ENCODE measurements at regions not wholly inside any gene's neighbourhood (a gene's known extent, or its start where the extent isn't known, plus 50 kb on each side); places are given as distances from the start of the nearest gene placed in this dataset.
"Not testable (repeated sequence)": the region's sequence is repeated elsewhere in the genome, so short reads cannot be mapped to it uniquely, and the experiment has no call there.

DNA sequence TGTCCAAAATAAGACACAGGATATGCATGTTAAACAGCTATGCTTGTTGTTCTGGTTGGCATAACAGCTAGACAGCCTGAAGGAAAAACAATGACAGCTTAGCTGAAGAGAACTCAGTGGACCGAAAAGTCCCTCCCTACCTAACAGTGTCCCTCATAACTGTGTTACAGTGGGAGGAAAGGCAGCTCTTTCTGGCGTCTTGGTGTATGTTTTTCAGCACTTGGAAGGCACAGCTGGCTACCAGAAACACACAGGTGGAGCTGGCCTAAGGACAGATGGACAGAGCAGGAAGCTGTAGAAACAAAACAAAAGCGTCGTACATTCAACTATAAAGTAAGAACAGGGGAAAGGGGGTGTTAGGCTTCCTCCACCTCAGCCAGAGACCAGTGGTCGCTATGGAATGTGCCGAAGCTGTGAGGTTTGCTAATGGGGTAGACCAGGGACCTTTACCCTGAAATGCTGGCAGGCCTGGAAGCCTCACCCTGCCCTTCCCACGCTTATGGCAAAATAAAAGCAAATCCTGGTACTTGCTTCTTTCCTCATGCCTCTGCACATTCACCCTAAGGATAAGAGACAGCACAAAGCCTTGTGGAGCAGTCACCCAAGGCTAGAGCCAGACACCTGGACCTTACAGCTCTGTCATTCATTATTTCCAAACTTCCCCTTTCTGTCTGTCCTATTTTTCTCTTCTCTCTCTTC, 103.5 kb upstream of the TRIB2 start:
- DNase-seq, result no peak

GRCh38 chr2:12615509-12615908, 101.2 kb upstream of the TRIB2 start:
- no peak for DNase-seq

DNA sequence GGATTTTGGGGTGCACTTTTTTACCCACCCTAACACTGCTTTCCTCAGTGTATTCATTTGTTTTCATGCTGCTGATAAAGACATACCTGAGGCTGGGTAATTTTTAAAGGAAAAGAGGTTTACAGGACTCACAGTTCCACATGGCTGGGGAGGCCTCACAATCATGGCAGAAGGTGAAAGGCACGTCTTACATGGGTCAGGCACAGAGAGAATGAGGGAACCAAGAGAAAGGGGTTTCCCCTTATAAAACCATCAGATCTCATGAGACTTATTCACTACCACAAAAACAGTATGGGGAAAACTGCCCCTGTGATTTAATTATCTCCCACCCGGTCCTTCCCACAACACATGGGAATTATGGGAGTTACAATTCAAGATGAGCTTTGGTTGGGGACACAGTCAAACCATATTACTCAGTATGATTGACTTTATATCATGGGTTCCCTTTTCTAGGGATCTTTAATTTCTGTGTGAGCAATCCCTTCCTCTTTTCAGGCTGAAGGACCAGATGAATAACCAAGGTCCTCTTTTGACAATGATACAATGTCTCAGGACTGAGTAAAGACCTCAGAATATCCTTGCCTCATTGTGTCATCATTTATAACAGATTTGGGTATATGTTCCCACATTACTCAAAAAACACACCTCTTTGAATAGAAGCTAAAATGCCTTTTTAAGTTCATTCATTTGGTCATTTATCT, 100.1 kb upstream of the TRIB2 start:
- no peak for DNase-seq

DNA sequence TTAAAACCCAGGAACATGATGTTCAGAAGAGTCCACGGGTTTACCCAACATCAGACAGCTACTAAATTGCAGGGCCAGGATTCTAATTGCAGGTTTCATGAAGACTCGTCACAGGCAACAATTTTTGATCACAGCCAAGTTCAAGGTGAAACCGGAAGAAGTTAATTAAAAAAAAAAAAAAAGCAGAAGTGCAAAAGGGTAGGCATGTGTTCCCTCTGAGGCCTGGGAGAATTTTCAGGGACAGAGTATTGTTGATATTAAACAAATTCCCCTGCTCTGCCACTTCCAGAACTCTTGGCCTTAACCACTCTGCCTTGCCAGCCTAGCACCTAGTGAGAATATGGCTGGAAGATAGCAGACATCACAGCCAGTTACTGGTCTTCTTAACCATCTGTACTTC, 99.4 kb upstream of the TRIB2 start:
- DNase-seq, result no peak

- DNase-seq, result no peak
Observed at GRCh38 chr2:12617853-12618252, 98.9 kb upstream of the TRIB2 start.

DNA sequence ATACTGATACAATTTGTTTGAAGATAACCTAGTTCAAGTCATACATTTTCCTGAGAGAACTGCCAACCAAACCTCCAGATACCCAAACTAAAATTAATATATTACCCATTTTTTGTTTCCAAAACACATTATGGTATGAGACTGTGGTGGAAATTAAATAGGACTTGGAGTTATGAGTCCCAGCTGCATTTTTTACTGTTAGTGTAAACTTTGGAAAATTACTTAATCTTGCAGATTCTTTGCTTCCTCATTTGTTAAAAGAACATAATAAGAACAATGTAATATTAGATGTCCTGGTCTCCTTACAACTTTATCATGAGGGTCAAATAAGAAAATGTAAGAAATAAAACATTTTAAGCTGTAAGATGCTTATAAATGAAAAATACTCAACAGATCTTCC, 98.2 kb upstream of the TRIB2 start:
- DNase-seq, result no peak

- DNase-seq, result no peak
Observed at GRCh38 chr2:12619975-12620374, 96.8 kb upstream of the TRIB2 start.

GRCh38 chr2:12620759-12621158, 96.0 kb upstream of the TRIB2 start:
- no peak for DNase-seq

DNA sequence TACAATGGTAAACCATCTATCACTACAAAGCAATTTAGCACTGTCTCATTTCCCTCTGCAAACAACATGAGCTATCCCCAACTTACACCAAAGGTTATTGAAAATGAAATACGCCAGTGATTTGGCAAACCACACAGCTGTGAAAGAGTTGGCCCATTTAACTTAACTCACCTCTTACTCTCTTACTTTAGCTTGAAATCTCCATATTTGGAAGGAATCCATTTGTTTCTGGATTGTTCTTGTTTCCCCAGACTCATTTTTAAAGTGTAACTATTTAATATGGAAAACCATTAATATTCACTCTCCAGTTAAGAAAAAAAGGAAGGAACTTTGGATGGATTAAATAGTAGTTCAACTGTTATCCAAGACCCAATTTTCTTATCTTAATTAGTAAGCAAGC, 93.7 kb upstream of the TRIB2 start:
- no peak for DNase-seq

DNA sequence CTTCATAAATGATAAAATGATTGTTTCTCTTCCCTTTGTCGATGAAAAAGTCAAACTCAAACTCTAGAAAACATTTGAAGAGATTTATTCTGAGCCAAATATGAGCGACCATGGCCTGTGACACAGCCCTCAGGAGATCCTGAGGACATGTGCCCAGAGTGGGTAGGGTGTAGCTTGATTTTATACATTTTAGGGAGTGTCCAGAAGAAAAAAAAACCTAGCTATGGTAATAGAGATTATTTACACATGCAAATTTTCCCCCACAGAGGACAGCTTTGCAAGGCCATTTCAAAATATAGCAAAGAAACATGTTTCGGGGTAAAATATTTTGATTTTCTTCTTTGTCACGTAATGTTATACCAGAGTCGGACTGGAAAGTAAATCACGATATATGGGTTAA, 92.4 kb upstream of the TRIB2 start:
- no peak for DNase-seq

- peak; percentile 26 for DNase-seq
Observed at GRCh38 chr2:12624905-12625598, 91.7 kb upstream of the TRIB2 start.

DNA sequence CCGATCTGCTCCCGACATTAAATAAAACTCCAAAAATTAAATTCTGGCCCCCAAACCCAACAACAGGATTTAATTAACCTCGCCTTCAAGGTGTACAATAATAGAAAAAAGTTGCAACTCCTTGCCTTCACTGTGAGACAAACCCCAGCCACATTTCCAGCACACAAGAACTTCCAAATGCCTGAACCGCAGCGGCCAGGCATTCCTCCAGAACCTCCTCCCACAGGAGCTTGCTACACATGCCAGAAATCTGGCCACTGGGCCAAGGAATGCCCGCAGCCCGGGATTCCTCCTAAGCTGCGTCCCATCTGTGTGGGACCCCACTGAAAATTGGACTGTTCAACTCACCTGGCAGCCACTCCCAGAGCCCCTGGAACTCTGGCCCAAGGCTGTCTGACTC, 88.2 kb upstream of the TRIB2 start:
- not testable (repeated sequence) for DNase-seq

- no peak for DNase-seq
Observed at GRCh38 chr2:12636837-12637581, 79.7 kb upstream of the TRIB2 start.

- DNase-seq, result no peak
Observed at GRCh38 chr2:12637754-12638153, 79.0 kb upstream of the TRIB2 start.

DNA sequence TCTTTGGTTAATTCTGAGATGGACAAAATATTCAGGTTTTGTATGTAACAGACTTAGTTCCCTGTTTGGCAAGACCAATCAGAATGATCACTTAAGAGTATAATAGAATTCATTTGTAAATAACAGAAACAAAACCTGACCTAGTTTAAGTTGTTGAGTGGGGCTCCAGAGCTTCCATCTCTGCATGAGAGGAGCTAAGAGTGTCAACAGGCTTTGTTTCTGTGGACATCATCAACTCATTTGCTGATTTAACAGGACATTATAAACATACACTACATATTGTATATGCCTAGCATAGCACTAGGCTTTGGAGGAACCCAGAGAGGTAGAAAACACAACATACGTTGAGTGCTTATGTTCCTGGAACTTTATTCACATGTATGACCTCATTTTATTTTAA, 75.3 kb upstream of the TRIB2 start:
- no peak for DNase-seq

DNA sequence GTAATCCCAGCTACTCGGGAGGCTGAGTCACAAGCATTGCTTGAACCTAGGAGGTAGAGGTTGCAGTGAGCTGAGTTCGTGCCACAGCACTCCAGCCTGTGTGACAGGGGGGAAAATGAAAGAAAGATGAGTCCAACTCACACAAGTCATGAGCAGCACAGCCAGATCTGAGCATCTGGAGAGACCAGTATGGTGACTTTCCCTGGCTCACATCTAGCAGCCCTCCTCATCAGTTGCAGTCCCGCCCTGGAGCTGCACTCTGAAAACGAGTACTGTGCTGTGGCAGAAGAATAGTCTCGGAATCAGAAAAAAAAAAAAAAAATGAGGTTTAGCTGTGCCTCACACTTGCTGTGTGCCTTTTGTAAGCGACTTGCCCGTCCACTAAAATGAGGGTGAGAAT, 74.4 kb upstream of the TRIB2 start:
- DNase-seq, result no peak

GRCh38 chr2:12642859-12643258, 73.9 kb upstream of the TRIB2 start:
- no peak for DNase-seq

- DNase-seq, result no peak
Observed at GRCh38 chr2:12649602-12650400, 66.9 kb upstream of the TRIB2 start.

- DNase-seq, result no peak
Observed at GRCh38 chr2:12651641-12652040, 65.1 kb upstream of the TRIB2 start.

DNA sequence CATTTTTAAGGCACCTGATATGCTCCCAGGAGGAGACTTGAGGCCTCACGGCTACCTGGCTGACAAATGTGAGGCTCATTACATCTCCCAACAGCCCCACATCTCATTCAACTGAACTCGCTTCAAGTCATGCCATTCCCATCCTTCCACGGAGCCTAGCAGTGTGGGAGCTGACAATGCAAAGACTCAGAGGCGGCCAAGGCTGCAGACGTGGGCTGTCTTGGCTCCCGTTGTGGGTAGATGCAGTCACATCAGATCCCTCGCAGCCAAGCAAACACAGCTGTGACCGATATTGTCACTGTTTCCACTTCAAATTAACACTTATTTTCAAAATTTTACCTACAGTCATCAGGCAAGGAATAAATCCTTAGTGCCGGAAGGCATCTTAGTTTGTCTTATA, 64.0 kb upstream of the TRIB2 start:
- DNase-seq, result no peak

DNA sequence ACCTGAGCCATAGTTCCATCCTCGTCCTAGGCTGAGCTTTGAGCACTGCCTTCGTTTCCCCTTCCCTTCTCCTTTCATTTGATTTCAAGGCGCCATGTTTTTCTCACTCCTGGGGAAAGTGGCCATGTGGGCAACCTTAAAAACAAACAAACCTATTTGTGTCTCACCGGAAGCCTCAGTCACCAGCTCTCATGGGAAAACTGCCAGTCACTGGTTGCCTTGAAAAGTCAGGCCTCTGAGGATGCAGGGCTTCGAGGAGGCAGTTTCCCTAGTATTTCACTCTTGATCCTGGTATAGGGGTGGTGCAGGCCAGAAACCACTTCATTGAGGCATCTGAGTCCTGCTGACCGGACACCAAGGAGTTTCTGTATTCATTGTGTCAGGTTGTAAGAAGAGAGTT, 59.2 kb upstream of the TRIB2 start:
- DNase-seq, result no peak

- DNase-seq, result no peak
Observed at GRCh38 chr2:12658310-12658945, 58.3 kb upstream of the TRIB2 start.
